H1 (cell line): ENCODE measurements at regions not wholly inside any gene's neighbourhood (a gene's known extent, or its start where the extent isn't known, plus 50 kb on each side); places are given as distances from the start of the nearest gene placed in this dataset.

ENCODE experiments used
- CTCF ChIA-PET: fragments of 300-600 bp; sonication (Branson Sonifier 250); formaldehyde crosslinking; loops from one replicate; lab custom pipeline; 2021; ENCODE audit not compliant: partially characterized antibody; lab: Charles Lee
- POLR2A ChIA-PET: fragments of 300-600 bp; sonication (Branson Sonifier 250); formaldehyde crosslinking; loops from one replicate; lab custom pipeline; 2021; ENCODE audit warnings: inconsistent platforms; ENCODE audit not compliant: partially characterized antibody; lab: Charles Lee
- DNase-seq, 2 experiments: peaks; one replicate each; pipeline versions ENCODE4 v3.0.0 to v3.0.0-alpha.2; 2010 to 2022; ENCODE audit warnings: low spot score in 2 of 2, low read depth in 1 of 2, mixed read lengths in 1 of 2
- FAIRE-seq: peaks from 2 replicates; lab custom pipeline; 2011; peaks lifted over from hg19 to GRCh38; lab: Jason Lieb, UNC
- H2AFZ ChIP-seq: 2 replicates; pipeline ENCODE4 v1.8.1; 2012; ENCODE audit warnings: low read length, inconsistent platforms
- H2AK5ac ChIP-seq: 2 replicates; pipeline ENCODE4 v1.6.1; 2013; ENCODE audit warnings: low read depth, low read length
- H2BK120ac ChIP-seq: replicated peaks from 2 replicates; pipeline ENCODE3; 2013; ENCODE audit warnings: low read depth, low read length, inconsistent platforms
- H2BK12ac ChIP-seq: 2 replicates; pipeline ENCODE4 v1.6.1; 2013; ENCODE audit warnings: low read depth, low read length
- H2BK15ac ChIP-seq: 2 replicates; pipeline ENCODE4 v1.6.1; 2013; ENCODE audit warnings: low read length
- H2BK20ac ChIP-seq: 2 replicates; pipeline ENCODE4 v1.6.1; 2013; ENCODE audit warnings: low read length
- H2BK5ac ChIP-seq: 2 replicates; pipeline ENCODE4 v1.6.1; 2013; ENCODE audit warnings: low read depth, low read length
- H3K14ac ChIP-seq: 2 replicates; pipeline ENCODE4 v1.6.1; 2013; ENCODE audit warnings: inconsistent platforms; ENCODE audit not compliant: insufficient read length
- H3K18ac ChIP-seq: 2 replicates; pipeline ENCODE4 v1.6.1; 2013; ENCODE audit warnings: low read length; ENCODE audit errors: extremely low read depth
- H3K23ac ChIP-seq: 2 replicates; pipeline ENCODE4 v1.6.1; 2013; ENCODE audit warnings: inconsistent platforms; ENCODE audit not compliant: insufficient read length
- H3K23me2 ChIP-seq: 2 replicates; pipeline ENCODE4 v1.6.1; 2013; ENCODE audit warnings: low read depth, low read length
- H3K27ac ChIP-seq: 2 replicates; pipeline ENCODE4 v1.6.1; 2011; ENCODE audit warnings: low read depth, low read length, inconsistent platforms
- H3K27me3 ChIP-seq, 4 experiments: replicated peaks in 1 of 4; 1 replicate in 1 of 4; 2 replicates in 3 of 4; pipeline versions ENCODE4 v1.6.1 to v1.8.1; 2011 to 2013; ENCODE audit warnings: low read length in 3 of 4, mild to moderate bottlenecking in 3 of 4, inconsistent platforms in 2 of 4, mixed read lengths in 2 of 4, moderate library complexity in 1 of 4; ENCODE audit not compliant: control insufficient read depth in 3 of 4, insufficient read depth in 3 of 4; ENCODE audit errors: extremely low read depth in 1 of 4
- H3K36me3 ChIP-seq, 4 experiments: 2 replicates each; pipeline versions ENCODE4 v1.6.1 to v1.8.1; 2011 to 2013; ENCODE audit warnings: mild to moderate bottlenecking in 4 of 4, low read length in 3 of 4, moderate library complexity in 2 of 4, control low read depth in 1 of 4, inconsistent platforms in 1 of 4; ENCODE audit not compliant: insufficient read depth in 4 of 4, control insufficient read depth in 2 of 4
- H3K4ac ChIP-seq: replicated peaks from 2 replicates; pipeline ENCODE3; 2013; ENCODE audit warnings: low read length, low read depth, mixed read lengths, inconsistent platforms; ENCODE audit not compliant: insufficient read length
- H3K4me1 ChIP-seq, 4 experiments: replicated peaks in 1 of 4; 1 replicate in 1 of 4; 2 replicates in 3 of 4; pipeline versions ENCODE4 v1.6.1 to v1.8.1; 2011 to 2013; ENCODE audit warnings: low read length in 3 of 4, inconsistent platforms in 2 of 4, mixed read lengths in 1 of 4; ENCODE audit not compliant: insufficient read depth in 4 of 4, control insufficient read depth in 3 of 4
- H3K4me2 ChIP-seq, 2 experiments: 2 replicates each; pipeline versions ENCODE4 v1.6.1 to v1.8.1; 2011 to 2013; ENCODE audit warnings: low read depth in 2 of 2, low read length in 2 of 2, control low read depth in 1 of 2, inconsistent platforms in 1 of 2, mild to moderate bottlenecking in 1 of 2; ENCODE audit not compliant: insufficient read depth in 1 of 2
- H3K4me3 ChIP-seq, 4 experiments: fragments of 200-600, 300-600 bp in 1 of 4; sonication (generic), shearing (Covaris generic), sonication (Bioruptor Twin) in 1 of 4; 2 replicates each; pipeline versions ENCODE4 v1.5.1 to v1.8.1; 2011 to 2016; ENCODE audit warnings: low read length in 4 of 4, low read depth in 3 of 4, control low read depth in 2 of 4, inconsistent platforms in 2 of 4, mild to moderate bottlenecking in 2 of 4, mixed read lengths in 1 of 4, moderate library complexity in 1 of 4; ENCODE audit not compliant: insufficient read depth in 2 of 4; ENCODE audit errors: extremely low read depth in 1 of 4
- H3K56ac ChIP-seq: replicated peaks from 2 replicates; pipeline ENCODE3; 2013; ENCODE audit warnings: low read depth, mild to moderate bottlenecking, mixed read lengths, low read length, inconsistent platforms; ENCODE audit not compliant: insufficient read length
- H3K79me1 ChIP-seq: 2 replicates; pipeline ENCODE4 v1.6.1; 2013; ENCODE audit warnings: low read depth, low read length, control low read depth
- H3K79me2 ChIP-seq, 2 experiments: 2 replicates each; pipeline versions ENCODE4 v1.6.1 to v1.8.1; 2012 to 2013; ENCODE audit warnings: low read length in 2 of 2, mild to moderate bottlenecking in 2 of 2, inconsistent platforms in 1 of 2; ENCODE audit not compliant: insufficient read depth in 2 of 2, control insufficient read depth in 1 of 2
- H3K9ac ChIP-seq, 4 experiments: replicated peaks in 1 of 4; 1 replicate in 1 of 4; 2 replicates in 3 of 4; pipeline versions ENCODE4 v1.6.1 to v1.8.1; 2011 to 2013; ENCODE audit warnings: low read depth in 3 of 4, low read length in 3 of 4, control low read depth in 2 of 4, mild to moderate bottlenecking in 2 of 4, moderate library complexity in 2 of 4, inconsistent platforms in 1 of 4; ENCODE audit errors: extremely low read depth in 1 of 4
- H3K9me3 ChIP-seq, 2 experiments: 2 replicates each; pipeline versions ENCODE4 v1.6.1 to v1.8.1; 2012 to 2013; ENCODE audit warnings: mild to moderate bottlenecking in 2 of 2, moderate library complexity in 2 of 2, control low read depth in 1 of 2, inconsistent platforms in 1 of 2, low read depth in 1 of 2, low read length in 1 of 2, mixed read lengths in 1 of 2; ENCODE audit not compliant: insufficient read depth in 2 of 2
- H4K20me1 ChIP-seq, 2 experiments: replicated peaks in 1 of 2; 2 replicates each; pipeline versions ENCODE3 to v1.8.1; 2011 to 2013; ENCODE audit warnings: inconsistent platforms in 2 of 2, low read length in 2 of 2, mild to moderate bottlenecking in 1 of 2; ENCODE audit not compliant: insufficient read depth in 2 of 2, control insufficient read depth in 1 of 2
- H4K5ac ChIP-seq: 2 replicates; pipeline ENCODE4 v1.6.1; 2013; ENCODE audit warnings: low read length, low read depth, mixed read lengths, inconsistent platforms; ENCODE audit not compliant: insufficient read length
- H4K8ac ChIP-seq: 2 replicates; pipeline ENCODE4 v1.8.0; 2013; ENCODE audit warnings: mild to moderate bottlenecking, moderate library complexity, low read length, inconsistent platforms; ENCODE audit not compliant: insufficient read depth; ENCODE audit errors: extremely low read depth
- H4K91ac ChIP-seq: replicated peaks from 2 replicates; pipeline ENCODE3; 2013; ENCODE audit warnings: low read length, mixed read lengths, inconsistent platforms; ENCODE audit not compliant: insufficient read length
- ASH2L ChIP-seq: fragments of 200-600, 300-600 bp; sonication (generic); IDR thresholded peaks from one replicate; pipeline ENCODE4 v1.7.1; 2017; ENCODE audit warnings: low read length
- E2F6 ChIP-seq: IDR thresholded peaks from 2 replicates; pipeline ENCODE4 v1.6.1; 2012; ENCODE audit warnings: inconsistent platforms
- GTF2F1 ChIP-seq: IDR thresholded peaks from 2 replicates; pipeline ENCODE4 v1.6.1; 2012; ENCODE audit warnings: low read depth, low read length, improper control_type of control experiment, borderline replicate concordance
- JUND ChIP-seq: IDR thresholded peaks from 2 replicates; pipeline ENCODE4 v1.6.1; 2011; ENCODE audit warnings: mild to moderate bottlenecking, improper control_type of control experiment, low read length
- KDM1A ChIP-seq: fragments of 200-600, 300-600 bp; sonication (generic); IDR thresholded peaks from 2 replicates; pipeline ENCODE4 v1.7.1; 2016; ENCODE audit warnings: mild to moderate bottlenecking, low read length, borderline replicate concordance
- PHF8 ChIP-seq: fragments of 200-600 bp; sonication (generic); conservative IDR thresholded peaks from 2 replicates; pipeline ENCODE4 v1.7.1; 2012; ENCODE audit warnings: low read depth, mild to moderate bottlenecking, inconsistent platforms, low read length, moderate library complexity
- SIRT6 ChIP-seq: IDR thresholded peaks from one replicate; pipeline ENCODE4 v1.7.1; 2012; ENCODE audit warnings: low read length, inconsistent platforms
- USF2 ChIP-seq: IDR thresholded peaks from 2 replicates; pipeline ENCODE4 v1.6.1; 2011; ENCODE audit warnings: low read length, improper control_type of control experiment
- WGBS, 2 experiments: shearing (Covaris generic) in 1 of 2; methylation state at CpG; one replicate each; pipeline versions ENCODE4 v1.1.6 to v1.1.7; 2013 to 2015; ENCODE audit warnings: low lambda C conversion rate in 2 of 2, mixed read lengths in 2 of 2, inconsistent platforms in 1 of 2, low coverage in 1 of 2, missing lambda C conversion rate in 1 of 2; ENCODE audit not compliant: insufficient replicate concordance in 2 of 2, insufficient coverage in 1 of 2, insufficient read length in 1 of 2; ENCODE audit errors: extremely low coverage in 1 of 2, missing lambda C conversion rate in 1 of 2; 5-methylcytosine and 5-hydroxymethylcytosine counted together
- TF ChIP-seq, protein P1 (sequence below), 3 experiments: IDR thresholded peaks; 1 replicate in 2 of 3; 2 replicates in 1 of 3; pipeline versions ENCODE4 v1.5.1 to v1.6.1; 2011; ENCODE audit warnings: low read length in 3 of 3, mild to moderate bottlenecking in 3 of 3, inconsistent platforms in 2 of 3, low read depth in 1 of 3, moderate library complexity in 1 of 3; ENCODE audit not compliant: insufficient read depth in 1 of 3; ENCODE audit errors: control extremely low read depth in 1 of 3

- no peak overlapping the region for H3K4ac ChIP-seq
- no peaks in the 10 kb centered on the region for H3K27me3 ChIP-seq
- H3K36me3 ChIP-seq: no peaks in the 10 kb centered on the region
- H3K4me3 ChIP-seq: no peak overlapping the region
- no peak overlapping the region for H2BK12ac ChIP-seq
- FAIRE-seq (no peak), DNase-seq (no peak)
- CTCF ChIA-PET: interaction anchor here (0.6 to 1.0 kb wide), 4 partner anchors 10 to 1709 kb away, joined by 3 to 4 read pairs (median 4); no protein-coding TSS in a partner anchor
- H3K14ac ChIP-seq: no peak overlapping the region
- no peak overlapping the region for H4K5ac ChIP-seq
- no peak overlapping the region for H2AFZ ChIP-seq
- H2BK15ac ChIP-seq: no peak overlapping the region
- POLR2A ChIA-PET: no interaction called here
- no peak overlapping the region for H3K56ac ChIP-seq
- no peaks in the 10 kb centered on the region for H3K23me2 ChIP-seq
- H3K79me1 ChIP-seq: no peaks in the 10 kb centered on the region
- no peaks in the 10 kb centered on the region for H3K4me1 ChIP-seq
- H3K9me3 ChIP-seq: no peaks in the 10 kb centered on the region
- no peak overlapping the region for H3K23ac ChIP-seq
- H4K8ac ChIP-seq: no peak overlapping the region
- H3K9ac ChIP-seq: no peak overlapping the region
- no peak overlapping the region for H3K27ac ChIP-seq
- 92% methylated on average over 4 of the region's 4 CpGs; no CpG with 5 or more reads in 1 of the 2 experiments for WGBS, 2 experiments
- no peak overlapping the region for H3K18ac ChIP-seq
- no peaks in the 10 kb centered on the region for H4K20me1 ChIP-seq
- H3K4me2 ChIP-seq: no peak overlapping the region
- no peak overlapping the region for H2AK5ac ChIP-seq
- no peak overlapping the region for H2BK120ac ChIP-seq
- H2BK20ac ChIP-seq: no peak overlapping the region
- H4K91ac ChIP-seq: no peak overlapping the region
- H2BK5ac ChIP-seq: no peak overlapping the region
- no peaks in the 10 kb centered on the region for H3K79me2 ChIP-seq
- TF ChIP-seq JUND (no peak), USF2 (no peak), KDM1A (no peak), ASH2L (no peak), PHF8 (no peak), SIRT6 (no peak), GTF2F1 (no peak), E2F6 (no peak)
- TF ChIP-seq, protein P1, sequence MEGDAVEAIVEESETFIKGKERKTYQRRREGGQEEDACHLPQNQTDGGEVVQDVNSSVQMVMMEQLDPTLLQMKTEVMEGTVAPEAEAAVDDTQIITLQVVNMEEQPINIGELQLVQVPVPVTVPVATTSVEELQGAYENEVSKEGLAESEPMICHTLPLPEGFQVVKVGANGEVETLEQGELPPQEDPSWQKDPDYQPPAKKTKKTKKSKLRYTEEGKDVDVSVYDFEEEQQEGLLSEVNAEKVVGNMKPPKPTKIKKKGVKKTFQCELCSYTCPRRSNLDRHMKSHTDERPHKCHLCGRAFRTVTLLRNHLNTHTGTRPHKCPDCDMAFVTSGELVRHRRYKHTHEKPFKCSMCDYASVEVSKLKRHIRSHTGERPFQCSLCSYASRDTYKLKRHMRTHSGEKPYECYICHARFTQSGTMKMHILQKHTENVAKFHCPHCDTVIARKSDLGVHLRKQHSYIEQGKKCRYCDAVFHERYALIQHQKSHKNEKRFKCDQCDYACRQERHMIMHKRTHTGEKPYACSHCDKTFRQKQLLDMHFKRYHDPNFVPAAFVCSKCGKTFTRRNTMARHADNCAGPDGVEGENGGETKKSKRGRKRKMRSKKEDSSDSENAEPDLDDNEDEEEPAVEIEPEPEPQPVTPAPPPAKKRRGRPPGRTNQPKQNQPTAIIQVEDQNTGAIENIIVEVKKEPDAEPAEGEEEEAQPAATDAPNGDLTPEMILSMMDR (IDR thresholded peaks at IDR 0.05; ENCODE audit: control extremely low read depth in 1 of 3, insufficient read depth in 1 of 3, low read depth in 1 of 3, low read length in 3 of 3): no peak
Observed at GRCh38 chr2:204012072-204012653, 75.6 kb downstream of the ICOS start.
